Vagina (tissue), 2 donors: ENCODE measurements at regions not wholly inside any gene's neighbourhood (a gene's known extent, or its start where the extent isn't known, plus 50 kb on each side); places are given as distances from the start of the nearest gene placed in this dataset.
"Not testable (repeated sequence)": the region's sequence is repeated elsewhere in the genome, so short reads cannot be mapped to it uniquely, and the experiment has no call there.

Source experiments
- CTCF ChIP-seq, 3 experiments: fragments of 450-650 bp in 2 of 3; fragments of 200-600 bp in 1 of 3; sonication (generic) in 1 of 3; IDR thresholded peaks; one replicate each; pipeline ENCODE4 v1.5.1; 2017 to 2019; ENCODE audit warnings: antibody characterized with exemption in 3 of 3, mild to moderate bottlenecking in 2 of 3, moderate library complexity in 2 of 3
- POLR2A ChIP-seq, 2 donors: fragments of 450-650 bp; IDR thresholded peaks; one replicate each; pipeline ENCODE4 v1.6.1; 2017; ENCODE audit warnings: antibody characterized with exemption in 2 of 2, mild to moderate bottlenecking in 2 of 2, moderate library complexity in 2 of 2
- POLR2AphosphoS5 ChIP-seq, 2 donors: sonication (generic); formaldehyde crosslinking; IDR thresholded peaks; one replicate each; pipeline ENCODE4 v1.9.0; 2017; ENCODE audit warnings: antibody characterized with exemption in 2 of 2, mild to moderate bottlenecking in 2 of 2, low read depth in 1 of 2; ENCODE audit not compliant: insufficient read depth in 1 of 2

DNA sequence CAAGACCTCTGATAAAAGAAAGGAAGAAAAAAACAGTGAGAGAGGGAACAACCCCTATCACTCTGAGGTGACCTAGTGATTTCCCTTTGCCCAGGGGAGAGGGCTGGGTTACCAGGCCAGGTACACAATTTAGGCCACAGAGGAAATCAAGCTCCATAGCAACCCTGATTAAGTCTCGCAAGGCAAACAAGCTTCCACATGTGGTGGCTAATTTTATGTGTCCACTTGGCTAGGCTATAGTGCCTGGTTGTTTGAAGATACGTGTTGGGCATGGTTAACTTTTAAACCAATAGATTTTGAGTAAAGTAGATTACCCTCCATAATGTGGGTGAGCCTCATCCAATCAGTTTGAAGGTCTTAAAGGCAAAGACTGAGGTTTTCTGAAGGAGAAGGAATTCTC is 108.9 kb upstream of the TERB2 start:
- not testable (repeated sequence) for TF ChIP-seq CTCF (IDR thresholded peaks at IDR 0.05); POLR2A (IDR thresholded peaks at IDR 0.05); POLR2AphosphoS5 (IDR thresholded peaks at IDR 0.05; ENCODE audit: insufficient read depth in 1 of 2, low read depth in 1 of 2)
